Upper lobe of right lung (tissue), 1 donor: ENCODE measurements at regions not wholly inside any gene's neighbourhood (a gene's known extent, or its start where the extent isn't known, plus 50 kb on each side); places are given as distances from the start of the nearest gene placed in this dataset.

Experiments
- ATAC-seq: fragments of 200-7000 bp; cut with Tn5 transposase; one replicate; pipeline ENCODE4 v1.9.1; 2020; ENCODE audit warnings: mild to moderate bottlenecking, moderate library complexity
- DNase-seq: peaks from one replicate; pipeline ENCODE4 v3.0.0-alpha.2; 2020
- H3K27ac ChIP-seq: fragments of 200-600 bp; one replicate; pipeline ENCODE4 v1.8.0; 2022
- H3K27me3 ChIP-seq: fragments of 200-600 bp; one replicate; pipeline ENCODE4 v1.8.0; 2022; ENCODE audit warnings: mild to moderate bottlenecking
- H3K36me3 ChIP-seq: fragments of 200-600 bp; one replicate; pipeline ENCODE4 v1.8.0; 2022
- H3K4me1 ChIP-seq: fragments of 200-600 bp; one replicate; pipeline ENCODE4 v1.8.0; 2022
- H3K4me3 ChIP-seq: fragments of 200-600 bp; one replicate; pipeline ENCODE4 v1.8.0; 2022; ENCODE audit warnings: mild to moderate bottlenecking
- H3K9me3 ChIP-seq: fragments of 200-600 bp; one replicate; pipeline ENCODE4 v1.8.0; 2022
- intact Hi-C: fragments of 100-400 bp; cut with DNase I; formaldehyde crosslinking; loops from one replicate; pipeline ENCODE4 v1.11.0; 2022
- TF ChIP-seq, protein P1 (sequence below): fragments of 200-600 bp; IDR thresholded peaks from one replicate; pipeline ENCODE4 v1.8.0; 2022; ENCODE audit warnings: antibody characterized with exemption
- donor health status: DM: no; HTN: yes; CAD: no; lungs with severe emphysema.

DNA sequence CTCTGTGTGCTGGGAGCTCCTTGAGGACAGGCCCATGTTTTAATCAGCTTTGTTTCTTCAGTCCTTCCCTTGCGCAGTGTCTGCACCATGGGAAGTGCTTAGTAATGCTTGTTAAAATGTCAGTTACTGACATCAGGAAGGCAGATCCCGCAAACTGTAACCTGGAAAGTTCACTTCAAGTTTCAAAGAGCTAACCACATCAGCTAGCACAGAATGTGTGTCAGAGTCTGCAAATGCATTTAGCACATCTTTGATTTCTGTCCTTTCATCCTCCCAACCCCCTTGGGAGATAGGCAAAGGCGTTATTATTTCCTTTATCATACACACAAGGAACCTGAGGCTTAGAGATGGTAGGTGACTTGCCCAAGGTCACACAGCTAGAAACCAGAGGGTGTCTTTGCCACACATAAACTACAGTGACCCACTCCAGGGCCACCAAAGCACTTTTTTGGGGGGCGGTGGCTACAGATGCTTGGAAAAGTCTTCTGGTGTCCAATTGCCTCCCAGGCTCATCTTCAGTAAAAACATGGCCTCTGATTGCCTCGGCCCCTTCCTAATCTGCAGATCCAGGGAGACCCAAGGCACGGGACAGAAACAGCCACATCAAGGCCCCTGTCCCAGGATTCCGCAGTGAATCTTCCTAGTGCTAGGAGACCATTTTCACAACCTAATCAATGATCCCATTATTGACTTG, 116.2 kb upstream of the GPR26 start:
- Histone ChIP-seq H3K9me3 (no peaks in the 10 kb centered on the region), H3K36me3 (no peaks in the 10 kb centered on the region), H3K27ac (no peak overlapping the region), H3K4me1 (no peaks in the 10 kb centered on the region), H3K4me3 (no peak overlapping the region), H3K27me3 (peaks cover 7% of the 10 kb centered on the region)
- no peak for DNase-seq
- intact Hi-C loops = no loop called here
- ATAC-seq = no peak
- TF ChIP-seq, protein P1, sequence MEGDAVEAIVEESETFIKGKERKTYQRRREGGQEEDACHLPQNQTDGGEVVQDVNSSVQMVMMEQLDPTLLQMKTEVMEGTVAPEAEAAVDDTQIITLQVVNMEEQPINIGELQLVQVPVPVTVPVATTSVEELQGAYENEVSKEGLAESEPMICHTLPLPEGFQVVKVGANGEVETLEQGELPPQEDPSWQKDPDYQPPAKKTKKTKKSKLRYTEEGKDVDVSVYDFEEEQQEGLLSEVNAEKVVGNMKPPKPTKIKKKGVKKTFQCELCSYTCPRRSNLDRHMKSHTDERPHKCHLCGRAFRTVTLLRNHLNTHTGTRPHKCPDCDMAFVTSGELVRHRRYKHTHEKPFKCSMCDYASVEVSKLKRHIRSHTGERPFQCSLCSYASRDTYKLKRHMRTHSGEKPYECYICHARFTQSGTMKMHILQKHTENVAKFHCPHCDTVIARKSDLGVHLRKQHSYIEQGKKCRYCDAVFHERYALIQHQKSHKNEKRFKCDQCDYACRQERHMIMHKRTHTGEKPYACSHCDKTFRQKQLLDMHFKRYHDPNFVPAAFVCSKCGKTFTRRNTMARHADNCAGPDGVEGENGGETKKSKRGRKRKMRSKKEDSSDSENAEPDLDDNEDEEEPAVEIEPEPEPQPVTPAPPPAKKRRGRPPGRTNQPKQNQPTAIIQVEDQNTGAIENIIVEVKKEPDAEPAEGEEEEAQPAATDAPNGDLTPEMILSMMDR = no peak

DNA sequence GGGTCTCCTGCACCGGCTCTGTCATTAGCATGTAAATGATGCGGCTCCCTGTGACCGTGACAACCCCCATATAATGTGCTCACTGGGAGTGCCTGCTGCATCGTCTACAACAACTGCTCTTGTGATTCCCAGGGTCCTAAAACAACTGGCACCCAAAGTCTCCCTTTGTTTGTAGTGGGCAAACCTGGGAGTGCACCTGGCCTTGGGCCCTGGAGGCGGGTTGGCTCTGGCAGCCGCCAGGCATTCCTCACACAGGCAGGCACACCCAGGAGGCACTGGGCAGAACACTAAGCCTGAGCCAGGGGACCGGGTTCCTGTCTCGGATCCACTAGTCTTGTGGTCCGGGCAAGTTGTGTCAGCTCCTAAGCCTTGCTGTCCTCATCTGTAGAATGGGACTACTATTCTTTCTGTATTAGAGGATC, 115.5 kb upstream of the GPR26 start:
- H3K9me3 ChIP-seq = no peaks in the 10 kb centered on the region
- H3K27me3 ChIP-seq = peaks cover 9% of the 10 kb centered on the region
- no peak overlapping the region for H3K27ac ChIP-seq
- no peak for DNase-seq
- H3K4me3 ChIP-seq = no peak overlapping the region
- no peaks in the 10 kb centered on the region for H3K36me3 ChIP-seq
- no peaks in the 10 kb centered on the region for H3K4me1 ChIP-seq
- TF ChIP-seq, protein P1 = no peak
- intact Hi-C loops = no loop called here
- no peak for ATAC-seq

DNA sequence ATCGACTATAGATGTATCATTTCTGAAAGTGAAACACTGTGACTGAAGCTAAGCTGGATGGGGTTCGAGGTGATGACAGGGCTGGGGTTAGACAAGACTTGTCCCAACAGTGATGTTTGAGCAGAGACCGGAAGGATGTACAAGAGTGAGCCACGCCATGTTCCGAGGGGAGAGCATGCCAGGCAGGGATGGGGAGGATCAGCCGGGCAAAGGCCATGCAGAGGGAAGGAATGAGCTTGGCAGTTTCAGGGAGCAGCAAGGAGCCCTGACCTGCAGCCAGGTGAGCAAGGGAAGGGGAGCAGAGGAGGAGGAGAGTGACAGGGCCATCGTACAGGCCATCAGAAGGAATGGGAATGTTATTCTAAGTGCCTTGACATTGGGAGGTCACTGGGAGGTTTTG, 114.9 kb upstream of the GPR26 start:
- Histone ChIP-seq H3K27me3 (peaks cover 13% of the 10 kb centered on the region), H3K27ac (no peak overlapping the region), H3K4me3 (no peak overlapping the region), H3K36me3 (no peaks in the 10 kb centered on the region), H3K9me3 (no peaks in the 10 kb centered on the region), H3K4me1 (no peaks in the 10 kb centered on the region)
- DNase-seq = no peak
- TF ChIP-seq, protein P1 = no peak
- intact Hi-C loops = no loop called here
- ATAC-seq = no peak

DNA sequence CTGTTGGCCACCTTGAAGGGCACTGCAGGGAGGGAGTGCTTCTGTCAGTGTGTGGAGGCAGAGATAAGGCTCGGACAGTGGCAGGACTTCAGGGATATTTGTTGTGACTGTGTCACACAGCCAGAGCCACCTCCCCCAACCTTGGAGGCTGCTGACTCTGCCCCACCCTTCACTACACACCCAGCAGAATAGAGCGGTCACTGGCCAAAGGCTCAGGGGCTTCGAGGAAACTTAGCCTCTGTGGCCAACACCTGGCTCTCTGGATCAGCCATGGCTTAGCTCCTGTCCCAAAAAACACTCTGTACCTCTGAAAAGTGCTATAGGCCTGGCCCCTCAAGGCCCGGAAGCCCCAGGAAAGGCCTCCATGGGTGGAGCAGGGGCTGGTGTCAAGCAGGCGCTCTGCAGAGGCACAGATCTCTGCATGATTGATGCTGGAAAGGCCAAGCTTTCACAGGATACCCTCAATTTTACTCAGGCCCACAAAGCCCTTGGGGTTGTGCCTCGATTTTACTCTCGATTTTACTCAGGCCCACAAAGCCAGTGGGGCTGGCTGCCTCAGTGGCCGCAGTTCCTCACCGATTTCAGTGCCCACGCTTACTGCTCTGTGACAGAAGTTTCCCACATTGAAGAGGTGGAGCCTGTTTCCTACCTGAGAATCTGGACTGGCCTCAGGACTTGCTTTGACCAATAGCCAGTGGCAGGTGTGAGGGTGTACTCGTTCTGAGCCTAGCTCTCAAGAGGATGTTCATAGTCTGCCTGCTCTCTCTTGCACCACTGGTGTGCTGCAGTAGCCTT, 113.2 kb upstream of the GPR26 start:
- H3K4me1 ChIP-seq = no peaks in the 10 kb centered on the region
- H3K27ac ChIP-seq = no peak overlapping the region
- no peaks in the 10 kb centered on the region for H3K9me3 ChIP-seq
- no peaks in the 10 kb centered on the region for H3K36me3 ChIP-seq
- no peak for ATAC-seq
- no peak overlapping the region for H3K4me3 ChIP-seq
- intact Hi-C loops = no loop called here
- TF ChIP-seq, protein P1 = no peak
- no peak for DNase-seq
- peaks cover 13% of the 10 kb centered on the region for H3K27me3 ChIP-seq

DNA sequence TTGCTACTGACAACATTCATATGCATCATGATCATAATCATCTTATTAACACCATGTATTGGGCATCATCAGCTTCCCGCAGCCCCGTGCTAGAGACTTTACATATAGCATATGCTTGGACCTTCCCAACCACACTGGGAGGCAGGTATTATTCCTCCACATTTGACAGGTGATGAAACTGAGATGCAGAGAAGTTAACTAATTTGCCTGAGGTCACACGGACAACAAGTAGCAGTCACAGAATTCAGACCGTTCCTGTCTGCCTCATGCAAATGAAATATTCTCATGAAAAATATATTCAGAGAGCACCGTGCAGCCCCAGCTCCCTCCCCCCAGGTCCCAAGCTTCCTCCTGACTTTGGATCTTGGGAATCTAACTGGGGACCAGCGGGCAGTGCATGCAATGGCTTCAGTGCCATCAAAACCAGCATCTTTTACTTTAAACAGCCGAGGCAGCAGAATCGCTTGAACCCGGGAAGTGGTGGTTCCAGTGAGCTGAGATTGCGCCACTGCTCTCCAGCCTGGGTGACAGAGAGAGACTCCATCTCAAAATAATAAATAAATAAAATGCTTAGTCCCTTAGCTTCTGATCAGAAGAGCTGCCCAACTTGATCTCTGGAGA, 112.2 kb upstream of the GPR26 start:
- Histone ChIP-seq H3K36me3 (no peaks in the 10 kb centered on the region), H3K27me3 (peaks cover 13% of the 10 kb centered on the region), H3K27ac (no peak overlapping the region), H3K9me3 (no peaks in the 10 kb centered on the region), H3K4me3 (no peak overlapping the region), H3K4me1 (no peaks in the 10 kb centered on the region)
- TF ChIP-seq, protein P1 = no peak
- intact Hi-C loops = no loop called here
- DNase-seq (no peak), ATAC-seq (no peak)
